ENCODE measurements at regions not wholly inside any gene's neighbourhood (a gene's known extent, or its start where the extent isn't known, plus 50 kb on each side); places are given as distances from the start of the nearest gene placed in this dataset.

DNA sequence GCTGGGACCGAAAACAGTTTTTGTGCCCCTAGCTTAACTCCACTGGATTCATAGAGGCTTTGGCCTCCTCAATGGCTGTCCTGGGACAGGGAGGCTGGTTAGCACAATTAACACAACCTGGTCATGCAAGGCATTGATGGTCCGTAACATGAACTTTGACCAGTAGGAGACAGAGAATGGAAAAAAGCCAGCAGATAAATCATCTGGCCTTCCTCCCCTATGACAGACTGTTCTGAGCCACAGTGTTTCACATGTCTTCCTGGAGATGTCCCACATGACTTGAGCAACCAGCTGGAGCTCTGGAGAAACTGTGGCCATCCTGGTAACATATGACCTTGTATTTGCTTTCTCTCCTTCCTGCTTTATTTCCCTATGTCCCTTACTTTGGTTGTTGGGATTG lies 244.2 kb downstream of the UQCRFS1 start:
- Histone ChIP-seq H3K79me2 (ENCODE audit: insufficient read depth, low read length) (no peaks in the 10 kb centered on the region), H3K4me1 (ENCODE audit: insufficient read depth, low read length) (no peaks in the 10 kb centered on the region), H3K23me2 (ENCODE audit: insufficient read length, low read depth, low read length, poor library complexity, severe bottlenecking) (no peaks in the 10 kb centered on the region), H3K4me2 (ENCODE audit: insufficient read depth, insufficient read length, low read length) (no peak overlapping the region), H2BK15ac (ENCODE audit: low read depth, low read length) (no peak overlapping the region), H4K20me1 (ENCODE audit: control insufficient read depth, insufficient read depth, insufficient read length) (no peaks in the 10 kb centered on the region), H2AFZ (ENCODE audit: low read length) (no peak overlapping the region), H4K8ac (replicated peaks; ENCODE audit: insufficient read length, low read depth, low read length) (no peak overlapping the region), H3K4ac (ENCODE audit: low read depth, low read length) (no peak overlapping the region), H3T11ph (ENCODE audit: low read length) (no peak overlapping the region), H4K91ac (ENCODE audit: insufficient read length, low read depth, low read length) (no peak overlapping the region), H3K79me1 (ENCODE audit: insufficient read depth, low read depth, low read length, poor library complexity, severe bottlenecking) (no peaks in the 10 kb centered on the region), H3K27me3 (ENCODE audit: insufficient read depth, low read length) (no peaks in the 10 kb centered on the region), H3K14ac (ENCODE audit: insufficient read depth, low read length) (no peak overlapping the region), H3K9me3 (ENCODE audit: control insufficient read depth, low read depth, low read length) (no peaks in the 10 kb centered on the region), H2BK120ac (ENCODE audit: low read depth, low read length, poor library complexity, severe bottlenecking) (no peak overlapping the region), H4K5ac (ENCODE audit: insufficient read length, low read depth, low read length) (no peak overlapping the region), H2BK12ac (ENCODE audit: insufficient read length, low read depth, low read length) (no peak overlapping the region), H2AK5ac (ENCODE audit: insufficient read length, low read length) (no peak overlapping the region), H3K27ac (ENCODE audit: insufficient read length, low read depth, low read length) (no peak overlapping the region), H3K18ac (ENCODE audit: insufficient read length, low read depth, low read length) (no peak overlapping the region), H3K56ac (ENCODE audit: insufficient read length, low read depth, low read length) (no peak overlapping the region), H2BK20ac (ENCODE audit: low read depth, low read length, poor library complexity, severe bottlenecking) (no peak overlapping the region), H3K9ac (ENCODE audit: extremely low read depth, insufficient read length, low read length) (no peak overlapping the region), H3K23ac (ENCODE audit: insufficient read length, low read depth, low read length) (no peak overlapping the region), H2BK5ac (ENCODE audit: insufficient read length, low read length) (no peak overlapping the region)
- no peak for DNase-seq
- no CpG with 5 or more reads among the region's 2 CpGs for WGBS (ENCODE audit: extremely low coverage, insufficient read length, low lambda C conversion rate)
- Mint-ChIP-seq H3K4me3 (no peak overlapping the region), H3K4me1 (peaks cover 3 to 8% of the 10 kb centered on the region in 2 experiments; a peak in 3 of 4 replicates), H3K36me3 (ENCODE audit: insufficient read depth in 1 of 3, low read depth in 3 of 3) (no peaks in the 10 kb centered on the region; a peak in 1 of 7 replicates), H3K9me3 (no peaks in the 10 kb centered on the region; a peak in 1 of 5 replicates), H3K27ac (no peak overlapping the region), H3K27me3 (ENCODE audit: low read depth) (peaks cover 2% of the 10 kb centered on the region; the same call in 1 of the 2 replicates)
- TF ChIP-seq, protein P1, sequence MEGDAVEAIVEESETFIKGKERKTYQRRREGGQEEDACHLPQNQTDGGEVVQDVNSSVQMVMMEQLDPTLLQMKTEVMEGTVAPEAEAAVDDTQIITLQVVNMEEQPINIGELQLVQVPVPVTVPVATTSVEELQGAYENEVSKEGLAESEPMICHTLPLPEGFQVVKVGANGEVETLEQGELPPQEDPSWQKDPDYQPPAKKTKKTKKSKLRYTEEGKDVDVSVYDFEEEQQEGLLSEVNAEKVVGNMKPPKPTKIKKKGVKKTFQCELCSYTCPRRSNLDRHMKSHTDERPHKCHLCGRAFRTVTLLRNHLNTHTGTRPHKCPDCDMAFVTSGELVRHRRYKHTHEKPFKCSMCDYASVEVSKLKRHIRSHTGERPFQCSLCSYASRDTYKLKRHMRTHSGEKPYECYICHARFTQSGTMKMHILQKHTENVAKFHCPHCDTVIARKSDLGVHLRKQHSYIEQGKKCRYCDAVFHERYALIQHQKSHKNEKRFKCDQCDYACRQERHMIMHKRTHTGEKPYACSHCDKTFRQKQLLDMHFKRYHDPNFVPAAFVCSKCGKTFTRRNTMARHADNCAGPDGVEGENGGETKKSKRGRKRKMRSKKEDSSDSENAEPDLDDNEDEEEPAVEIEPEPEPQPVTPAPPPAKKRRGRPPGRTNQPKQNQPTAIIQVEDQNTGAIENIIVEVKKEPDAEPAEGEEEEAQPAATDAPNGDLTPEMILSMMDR (conservative IDR thresholded peaks at IDR 0.05) = no peak
